ENCODE measurements at regions not wholly inside any gene's neighbourhood (a gene's known extent, or its start where the extent isn't known, plus 50 kb on each side); places are given as distances from the start of the nearest gene placed in this dataset.
"Not testable (repeated sequence)": the region's sequence is repeated elsewhere in the genome, so short reads cannot be mapped to it uniquely, and the experiment has no call there.

GRCh38 chr1:83488105-83488504, 510.8 kb downstream of the TTLL7 start:
- TF ChIP-seq CTCF, POLR2A (IDR thresholded peaks at IDR 0.05): not testable (repeated sequence)
